ENCODE measurements at regions not wholly inside any gene's neighbourhood (a gene's known extent, or its start where the extent isn't known, plus 50 kb on each side); places are given as distances from the start of the nearest gene placed in this dataset.

DNA sequence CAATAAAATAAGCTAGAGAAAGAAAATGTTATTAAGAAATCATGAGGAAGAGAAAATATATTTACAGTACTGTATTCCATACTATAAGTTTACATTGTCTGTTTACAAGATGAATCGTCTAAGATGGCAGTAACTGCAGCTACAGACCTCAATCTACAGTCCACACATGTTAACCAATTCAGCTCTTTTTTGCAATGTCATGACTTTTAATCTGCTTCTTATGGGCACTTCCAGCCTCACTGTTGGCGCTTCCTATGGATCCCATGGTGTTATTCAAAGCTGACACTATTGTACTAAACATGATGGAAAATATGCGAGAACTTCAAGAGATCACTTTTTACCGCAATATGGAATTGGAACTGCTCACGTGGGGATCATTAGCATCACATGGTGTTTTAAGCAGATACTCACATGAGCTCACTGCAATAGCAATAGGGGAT lies 451.5 kb upstream of the CITED2 start:
- TF ChIP-seq POLR2AphosphoS5 (IDR thresholded peaks at IDR 0.05) (no peak), EP300 (conservative IDR thresholded peaks at IDR 0.05; ENCODE audit: poor library complexity, severe bottlenecking) (no peak), EZH2 (IDR thresholded peaks at IDR 0.05; ENCODE audit: borderline replicate concordance, insufficient read depth, low read length, poor library complexity, severe bottlenecking) (no peak), TAF1 (IDR thresholded peaks at IDR 0.05; ENCODE audit: low read depth) (no peak)
- TF ChIP-seq, protein P1, sequence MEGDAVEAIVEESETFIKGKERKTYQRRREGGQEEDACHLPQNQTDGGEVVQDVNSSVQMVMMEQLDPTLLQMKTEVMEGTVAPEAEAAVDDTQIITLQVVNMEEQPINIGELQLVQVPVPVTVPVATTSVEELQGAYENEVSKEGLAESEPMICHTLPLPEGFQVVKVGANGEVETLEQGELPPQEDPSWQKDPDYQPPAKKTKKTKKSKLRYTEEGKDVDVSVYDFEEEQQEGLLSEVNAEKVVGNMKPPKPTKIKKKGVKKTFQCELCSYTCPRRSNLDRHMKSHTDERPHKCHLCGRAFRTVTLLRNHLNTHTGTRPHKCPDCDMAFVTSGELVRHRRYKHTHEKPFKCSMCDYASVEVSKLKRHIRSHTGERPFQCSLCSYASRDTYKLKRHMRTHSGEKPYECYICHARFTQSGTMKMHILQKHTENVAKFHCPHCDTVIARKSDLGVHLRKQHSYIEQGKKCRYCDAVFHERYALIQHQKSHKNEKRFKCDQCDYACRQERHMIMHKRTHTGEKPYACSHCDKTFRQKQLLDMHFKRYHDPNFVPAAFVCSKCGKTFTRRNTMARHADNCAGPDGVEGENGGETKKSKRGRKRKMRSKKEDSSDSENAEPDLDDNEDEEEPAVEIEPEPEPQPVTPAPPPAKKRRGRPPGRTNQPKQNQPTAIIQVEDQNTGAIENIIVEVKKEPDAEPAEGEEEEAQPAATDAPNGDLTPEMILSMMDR (IDR thresholded peaks at IDR 0.05; ENCODE audit: poor library complexity, severe bottlenecking): no peak
- TF ChIP-seq, protein P2, sequence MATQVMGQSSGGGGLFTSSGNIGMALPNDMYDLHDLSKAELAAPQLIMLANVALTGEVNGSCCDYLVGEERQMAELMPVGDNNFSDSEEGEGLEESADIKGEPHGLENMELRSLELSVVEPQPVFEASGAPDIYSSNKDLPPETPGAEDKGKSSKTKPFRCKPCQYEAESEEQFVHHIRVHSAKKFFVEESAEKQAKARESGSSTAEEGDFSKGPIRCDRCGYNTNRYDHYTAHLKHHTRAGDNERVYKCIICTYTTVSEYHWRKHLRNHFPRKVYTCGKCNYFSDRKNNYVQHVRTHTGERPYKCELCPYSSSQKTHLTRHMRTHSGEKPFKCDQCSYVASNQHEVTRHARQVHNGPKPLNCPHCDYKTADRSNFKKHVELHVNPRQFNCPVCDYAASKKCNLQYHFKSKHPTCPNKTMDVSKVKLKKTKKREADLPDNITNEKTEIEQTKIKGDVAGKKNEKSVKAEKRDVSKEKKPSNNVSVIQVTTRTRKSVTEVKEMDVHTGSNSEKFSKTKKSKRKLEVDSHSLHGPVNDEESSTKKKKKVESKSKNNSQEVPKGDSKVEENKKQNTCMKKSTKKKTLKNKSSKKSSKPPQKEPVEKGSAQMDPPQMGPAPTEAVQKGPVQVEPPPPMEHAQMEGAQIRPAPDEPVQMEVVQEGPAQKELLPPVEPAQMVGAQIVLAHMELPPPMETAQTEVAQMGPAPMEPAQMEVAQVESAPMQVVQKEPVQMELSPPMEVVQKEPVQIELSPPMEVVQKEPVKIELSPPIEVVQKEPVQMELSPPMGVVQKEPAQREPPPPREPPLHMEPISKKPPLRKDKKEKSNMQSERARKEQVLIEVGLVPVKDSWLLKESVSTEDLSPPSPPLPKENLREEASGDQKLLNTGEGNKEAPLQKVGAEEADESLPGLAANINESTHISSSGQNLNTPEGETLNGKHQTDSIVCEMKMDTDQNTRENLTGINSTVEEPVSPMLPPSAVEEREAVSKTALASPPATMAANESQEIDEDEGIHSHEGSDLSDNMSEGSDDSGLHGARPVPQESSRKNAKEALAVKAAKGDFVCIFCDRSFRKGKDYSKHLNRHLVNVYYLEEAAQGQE (IDR thresholded peaks at IDR 0.05; ENCODE audit: borderline replicate concordance): no peak

Data from neural cell (in vitro differentiated cells).